ENCODE measurements at regions not wholly inside any gene's neighbourhood (a gene's known extent, or its start where the extent isn't known, plus 50 kb on each side); places are given as distances from the start of the nearest gene placed in this dataset.

DNA sequence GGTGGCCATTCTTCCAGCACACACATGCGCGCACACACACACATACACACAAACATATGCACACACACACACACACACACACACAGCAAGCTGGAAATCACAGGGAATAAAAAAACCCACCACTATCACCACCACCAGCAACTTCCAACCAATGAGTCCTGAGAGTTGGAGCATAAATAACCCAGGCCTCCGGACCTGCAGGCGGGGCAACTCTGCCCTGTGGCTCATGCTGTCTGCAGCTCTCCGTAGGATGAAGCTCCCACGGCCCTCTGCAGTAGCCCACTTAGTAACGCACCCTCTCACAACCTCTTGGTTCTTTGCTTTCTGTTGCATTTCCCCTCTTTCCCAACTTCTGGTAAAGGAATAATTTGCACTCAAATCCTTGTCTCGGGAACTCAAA lies 275.2 kb downstream of the PREX1 start:
- TF ChIP-seq, protein P1, sequence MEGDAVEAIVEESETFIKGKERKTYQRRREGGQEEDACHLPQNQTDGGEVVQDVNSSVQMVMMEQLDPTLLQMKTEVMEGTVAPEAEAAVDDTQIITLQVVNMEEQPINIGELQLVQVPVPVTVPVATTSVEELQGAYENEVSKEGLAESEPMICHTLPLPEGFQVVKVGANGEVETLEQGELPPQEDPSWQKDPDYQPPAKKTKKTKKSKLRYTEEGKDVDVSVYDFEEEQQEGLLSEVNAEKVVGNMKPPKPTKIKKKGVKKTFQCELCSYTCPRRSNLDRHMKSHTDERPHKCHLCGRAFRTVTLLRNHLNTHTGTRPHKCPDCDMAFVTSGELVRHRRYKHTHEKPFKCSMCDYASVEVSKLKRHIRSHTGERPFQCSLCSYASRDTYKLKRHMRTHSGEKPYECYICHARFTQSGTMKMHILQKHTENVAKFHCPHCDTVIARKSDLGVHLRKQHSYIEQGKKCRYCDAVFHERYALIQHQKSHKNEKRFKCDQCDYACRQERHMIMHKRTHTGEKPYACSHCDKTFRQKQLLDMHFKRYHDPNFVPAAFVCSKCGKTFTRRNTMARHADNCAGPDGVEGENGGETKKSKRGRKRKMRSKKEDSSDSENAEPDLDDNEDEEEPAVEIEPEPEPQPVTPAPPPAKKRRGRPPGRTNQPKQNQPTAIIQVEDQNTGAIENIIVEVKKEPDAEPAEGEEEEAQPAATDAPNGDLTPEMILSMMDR (IDR thresholded peaks at IDR 0.05): no peak
- H3K4me1 ChIP-seq: no peaks in the 10 kb centered on the region
- no peak overlapping the region for H3K4me3 ChIP-seq
- no peaks in the 10 kb centered on the region for H3K9me3 ChIP-seq
- H3K36me3 ChIP-seq: no peaks in the 10 kb centered on the region
- DNase-seq (no peak), ATAC-seq (no peak)
- H3K27ac ChIP-seq: no peak overlapping the region
- intact Hi-C loops (cut with DNase I): no loop called here
- H3K27me3 ChIP-seq: peaks cover 0 to 30% of the 10 kb centered on the region in 2 donors

DNA sequence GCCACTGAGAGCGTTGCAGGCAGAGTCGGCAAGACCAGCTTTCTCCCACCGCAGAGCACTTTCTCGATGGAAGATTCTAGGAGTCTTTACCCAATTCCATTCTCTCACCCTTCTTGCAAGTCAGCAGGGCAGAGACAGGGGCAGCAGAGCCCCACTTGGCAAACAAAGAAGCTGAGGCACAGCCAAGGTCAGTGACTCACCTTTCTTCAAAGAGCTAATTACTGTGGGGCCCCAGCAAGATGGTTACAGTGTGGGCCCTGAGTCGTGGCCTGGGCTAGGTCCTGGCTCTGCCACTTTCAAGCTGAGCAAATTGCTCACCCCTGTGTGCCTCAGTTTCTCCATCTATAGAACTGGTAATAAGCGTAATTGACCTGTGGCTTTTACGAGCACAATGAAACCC lies 277.0 kb downstream of the PREX1 start:
- H3K27ac ChIP-seq: no peak overlapping the region
- no peak for ATAC-seq
- intact Hi-C loops (cut with DNase I): no loop called here

DNA sequence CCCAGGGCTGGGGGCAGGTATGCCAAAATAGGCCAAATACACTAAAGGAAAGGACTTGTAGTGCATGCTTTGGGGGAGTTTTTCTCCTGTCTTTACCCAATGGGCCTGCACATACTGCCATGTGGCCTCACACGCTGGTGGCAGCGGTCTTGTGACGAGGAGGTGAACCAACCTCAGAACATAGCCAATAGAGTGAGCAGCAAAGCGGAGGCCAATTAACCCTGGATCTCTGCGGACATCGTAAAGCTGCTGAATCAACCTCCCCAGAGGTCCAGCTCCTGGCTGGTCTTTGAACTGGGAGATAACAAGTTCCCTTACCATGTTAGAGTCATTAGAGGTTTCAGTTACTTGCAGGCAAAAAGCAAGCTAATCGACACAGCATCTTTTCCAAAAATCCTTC lies 280.1 kb downstream of the PREX1 start:
- intact Hi-C loops (cut with DNase I): no loop called here
- ATAC-seq (no peak), DNase-seq (no peak)
- no peak overlapping the region for H3K27ac ChIP-seq
- TF ChIP-seq, protein P1 (IDR thresholded peaks at IDR 0.05): no peak
- no peak overlapping the region for H3K4me3 ChIP-seq
- no peaks in the 10 kb centered on the region for H3K9me3 ChIP-seq
- H3K27me3 ChIP-seq: peaks cover 0 to 36% of the 10 kb centered on the region in 2 donors
- H3K36me3 ChIP-seq: no peaks in the 10 kb centered on the region
- H3K4me1 ChIP-seq: no peaks in the 10 kb centered on the region

More for the DNA sequence above, 277.0 kb downstream of the PREX1 start:
- DNase-seq: no peak
- TF ChIP-seq, protein P1 (IDR thresholded peaks at IDR 0.05): no peak
- H3K4me1 ChIP-seq: no peaks in the 10 kb centered on the region
- peaks cover 0 to 22% of the 10 kb centered on the region in 2 donors for H3K27me3 ChIP-seq
- H3K9me3 ChIP-seq: no peaks in the 10 kb centered on the region
- H3K4me3 ChIP-seq: no peak overlapping the region
- no peaks in the 10 kb centered on the region for H3K36me3 ChIP-seq

DNA sequence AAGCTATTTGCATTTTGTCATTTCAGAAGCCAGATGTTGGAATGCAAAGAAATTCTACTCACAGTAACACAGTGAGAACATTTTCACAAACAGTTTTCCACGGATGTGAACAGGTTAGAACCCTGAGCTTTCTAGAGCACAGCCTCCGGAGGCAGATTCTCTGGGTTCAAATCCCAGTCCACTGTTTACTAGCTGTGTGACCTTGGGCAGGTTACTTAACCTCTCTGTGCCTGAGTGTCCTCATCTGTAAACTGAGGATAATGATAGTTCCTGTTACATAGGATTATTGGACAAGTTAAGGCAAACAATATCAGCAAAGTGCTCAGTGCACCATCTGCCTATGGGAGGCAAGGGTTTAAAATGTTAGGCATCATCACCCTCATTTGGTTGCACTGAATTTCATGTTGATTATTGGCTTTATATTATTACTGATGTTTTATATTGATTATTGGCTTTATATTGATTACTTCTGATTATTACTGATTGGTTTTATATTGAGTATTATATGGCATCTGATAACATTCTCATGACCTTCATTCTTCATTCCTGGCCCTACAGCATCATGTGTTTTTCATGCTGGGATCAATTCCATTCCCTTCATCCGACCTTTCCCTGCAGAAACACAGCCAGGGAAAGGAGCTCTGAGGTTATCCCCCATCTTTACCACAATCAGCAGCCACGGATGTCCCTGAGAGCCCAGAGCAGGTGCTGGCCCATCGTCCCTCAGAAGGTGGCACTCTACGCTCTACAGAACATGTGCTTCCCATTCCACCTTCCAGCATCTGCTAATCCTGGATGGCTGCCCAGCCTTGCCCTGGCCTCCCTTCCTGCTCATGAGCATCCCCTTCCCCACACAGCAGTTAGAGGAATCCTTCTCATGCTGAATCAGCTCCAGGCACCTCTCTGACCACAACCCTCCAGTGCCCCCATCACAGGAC lies 283.1 kb downstream of the PREX1 start:
- H3K4me3 ChIP-seq: no peak overlapping the region
- no peak overlapping the region for H3K27ac ChIP-seq
- H3K9me3 ChIP-seq: no peaks in the 10 kb centered on the region
- peaks cover 0 to 54% of the 10 kb centered on the region in 2 donors for H3K27me3 ChIP-seq
- H3K36me3 ChIP-seq: no peaks in the 10 kb centered on the region
- intact Hi-C loops (cut with DNase I): no loop called here
- no peak for ATAC-seq
- no peaks in the 10 kb centered on the region for H3K4me1 ChIP-seq
- TF ChIP-seq, protein P1 (IDR thresholded peaks at IDR 0.05): no peak
- DNase-seq: peak in 1 of 4 donors; percentile 4

DNA sequence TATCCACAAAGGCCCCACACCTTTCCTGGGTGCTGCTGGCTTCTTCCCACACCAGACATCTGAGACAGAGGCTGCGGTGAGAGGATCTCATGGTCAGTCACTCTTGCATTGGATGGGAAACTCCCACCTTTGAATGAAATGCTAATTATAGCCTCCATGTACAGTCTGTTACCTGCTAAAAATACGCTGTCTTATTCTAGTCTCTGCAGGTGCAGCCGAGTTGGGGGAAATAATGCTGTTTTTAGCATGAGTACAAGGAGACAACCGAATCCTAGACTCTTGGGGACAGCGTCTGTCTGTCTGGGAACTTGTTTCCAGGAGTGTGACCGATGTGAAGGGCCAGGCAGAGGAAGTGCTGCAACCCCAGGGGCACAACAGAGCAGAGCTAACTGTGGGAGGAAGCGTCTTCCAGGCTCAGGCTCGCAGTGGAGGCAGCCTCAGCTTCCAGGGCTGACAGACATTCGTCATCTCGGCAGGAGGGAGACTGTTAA lies 286.2 kb downstream of the PREX1 start:
- no peaks in the 10 kb centered on the region for H3K36me3 ChIP-seq
- H3K9me3 ChIP-seq: no peaks in the 10 kb centered on the region
- H3K4me1 ChIP-seq: no peaks in the 10 kb centered on the region
- TF ChIP-seq, protein P1 (IDR thresholded peaks at IDR 0.05): no peak
- intact Hi-C loops (cut with DNase I): no loop called here
- DNase-seq (no peak), ATAC-seq (no peak)
- no peak overlapping the region for H3K27ac ChIP-seq
- H3K27me3 ChIP-seq: peaks cover 0 to 61% of the 10 kb centered on the region in 2 donors
- no peak overlapping the region for H3K4me3 ChIP-seq
